Mesenchymal stem cell (in vitro differentiated cells and primary cell): ENCODE measurements at regions not wholly inside any gene's neighbourhood (a gene's known extent, or its start where the extent isn't known, plus 50 kb on each side); places are given as distances from the start of the nearest gene placed in this dataset.
"Not testable (repeated sequence)": the region's sequence is repeated elsewhere in the genome, so short reads cannot be mapped to it uniquely, and the experiment has no call there.

ENCODE experiments used
- DNase-seq: peaks from one replicate; pipeline ENCODE4 v3.0.0-alpha.2; 2013
- H2AFZ ChIP-seq: one replicate; pipeline ENCODE4 v1.6.1; 2013; ENCODE audit warnings: low read depth, mild to moderate bottlenecking, control low read depth, inconsistent platforms, low read length, moderate library complexity
- H2AK5ac ChIP-seq: 2 replicates; pipeline ENCODE4 v1.6.1; 2013; ENCODE audit warnings: low read length, moderate library complexity, mild to moderate bottlenecking, inconsistent platforms; ENCODE audit not compliant: severe bottlenecking
- H2BK120ac ChIP-seq: one replicate; pipeline ENCODE4 v1.6.1; 2013; ENCODE audit warnings: low read depth, mild to moderate bottlenecking, inconsistent platforms, low read length, moderate library complexity
- H2BK12ac ChIP-seq, 2 experiments: one replicate each; pipeline ENCODE4 v1.6.1; 2013; ENCODE audit warnings: inconsistent platforms in 2 of 2, low read length in 2 of 2, mild to moderate bottlenecking in 2 of 2, moderate library complexity in 2 of 2, control low read depth in 1 of 2
- H2BK15ac ChIP-seq: one replicate; pipeline ENCODE4 v1.6.1; 2013; ENCODE audit warnings: mild to moderate bottlenecking, low read depth, inconsistent platforms; ENCODE audit not compliant: poor library complexity, severe bottlenecking
- H2BK5ac ChIP-seq: 2 replicates; pipeline ENCODE4 v1.6.1; 2013; ENCODE audit warnings: low read depth, mild to moderate bottlenecking, low read length, control low read depth, inconsistent platforms; ENCODE audit not compliant: poor library complexity, severe bottlenecking
- H3K14ac ChIP-seq, 2 experiments: one replicate each; pipeline ENCODE4 v1.6.1; 2013; ENCODE audit warnings: inconsistent platforms in 2 of 2, low read length in 2 of 2, control low read depth in 1 of 2, mild to moderate bottlenecking in 1 of 2, moderate library complexity in 1 of 2
- H3K18ac ChIP-seq, 2 experiments: one replicate each; pipeline ENCODE4 v1.6.1; 2013; ENCODE audit warnings: inconsistent platforms in 2 of 2, low read length in 2 of 2, control low read depth in 1 of 2, low read depth in 1 of 2, mild to moderate bottlenecking in 1 of 2
- H3K23ac ChIP-seq, 2 experiments: one replicate each; pipeline ENCODE4 v1.6.1; 2013; ENCODE audit warnings: inconsistent platforms in 2 of 2, low read length in 2 of 2, mild to moderate bottlenecking in 2 of 2, moderate library complexity in 2 of 2, control low read depth in 1 of 2
- H3K27ac ChIP-seq: 2 replicates; pipeline ENCODE4 v1.5.1; 2013; ENCODE audit warnings: mild to moderate bottlenecking, moderate library complexity, low read length, control low read depth, inconsistent platforms; ENCODE audit not compliant: poor library complexity, severe bottlenecking
- H3K27me3 ChIP-seq, 2 experiments: 2 replicates each; pipeline versions ENCODE4 v1.6.1 to v1.7.0; 2013; ENCODE audit warnings: low read length in 2 of 2, mild to moderate bottlenecking in 2 of 2, moderate library complexity in 2 of 2, control low read depth in 1 of 2, inconsistent platforms in 1 of 2; ENCODE audit not compliant: control insufficient read depth in 1 of 2, insufficient read depth in 1 of 2
- H3K36me3 ChIP-seq, 2 experiments: 2 replicates each; pipeline versions ENCODE4 v1.6.1 to v1.7.0; 2013; ENCODE audit warnings: low read length in 2 of 2, control low read depth in 1 of 2, inconsistent platforms in 1 of 2, low read depth in 1 of 2, mild to moderate bottlenecking in 1 of 2; ENCODE audit not compliant: insufficient read depth in 2 of 2, control insufficient read depth in 1 of 2
- H3K4ac ChIP-seq, 2 experiments: one replicate each; pipeline ENCODE4 v1.6.1; 2013; ENCODE audit warnings: inconsistent platforms in 2 of 2, low read length in 2 of 2, mild to moderate bottlenecking in 2 of 2, moderate library complexity in 2 of 2, control low read depth in 1 of 2, low read depth in 1 of 2
- H3K4me1 ChIP-seq: 2 replicates; pipeline ENCODE4 v1.6.1; 2013; ENCODE audit warnings: low read depth, low read length, control low read depth; ENCODE audit not compliant: control insufficient read depth, insufficient read depth
- H3K4me2 ChIP-seq: 2 replicates; pipeline ENCODE4 v1.6.1; 2013; ENCODE audit warnings: low read length, mild to moderate bottlenecking, inconsistent platforms; ENCODE audit not compliant: poor library complexity, severe bottlenecking
- H3K4me3 ChIP-seq, 2 experiments: 2 replicates each; pipeline versions ENCODE4 v1.5.1 to v1.7.0; 2013; ENCODE audit warnings: low read length in 2 of 2, mild to moderate bottlenecking in 2 of 2, control low read depth in 1 of 2, low read depth in 1 of 2; ENCODE audit not compliant: insufficient read depth in 1 of 2
- H3K79me1 ChIP-seq: replicated peaks from 2 replicates; pipeline ENCODE4 v1.6.1; 2013; ENCODE audit warnings: mild to moderate bottlenecking, control low read depth, low read length, inconsistent platforms; ENCODE audit not compliant: poor library complexity, severe bottlenecking
- H3K9ac ChIP-seq: 2 replicates; pipeline ENCODE4 v1.7.0; 2013; ENCODE audit warnings: mild to moderate bottlenecking, low read length, moderate library complexity
- H3K9me3 ChIP-seq: 2 replicates; pipeline ENCODE4 v1.7.0; 2013; ENCODE audit warnings: mild to moderate bottlenecking, low read length; ENCODE audit not compliant: control insufficient read depth
- H4K8ac ChIP-seq: one replicate; pipeline ENCODE4 v1.6.1; 2013; ENCODE audit warnings: inconsistent platforms, mild to moderate bottlenecking, low read length, moderate library complexity
- H4K91ac ChIP-seq: one replicate; pipeline ENCODE4 v1.6.1; 2013; ENCODE audit warnings: mild to moderate bottlenecking, low read length, inconsistent platforms
- WGBS: methylation state at CpG from one replicate; pipeline ENCODE4 v1.1.7; 2013; ENCODE audit warnings: mixed read lengths; 5-methylcytosine and 5-hydroxymethylcytosine counted together

GRCh38 chr6:28008053-28008452 is 51.0 kb downstream of the OR2B6 start:
- no peak overlapping the region for H3K27ac ChIP-seq
- no peak overlapping the region for H2AK5ac ChIP-seq
- H3K4ac ChIP-seq = no peak overlapping the region
- H3K4me2 ChIP-seq = no peak overlapping the region
- no peak overlapping the region for H2BK15ac ChIP-seq
- no peak overlapping the region for H2BK120ac ChIP-seq
- H3K79me1 ChIP-seq = no peaks in the 10 kb centered on the region
- no peaks in the 10 kb centered on the region for H3K36me3 ChIP-seq
- no peaks in the 10 kb centered on the region for H3K27me3 ChIP-seq
- WGBS = 60% methylated on average over 1 of the region's 2 CpGs
- no peak overlapping the region for H4K91ac ChIP-seq
- H3K9ac ChIP-seq = no peak overlapping the region
- H3K4me3 ChIP-seq = no peak overlapping the region
- no peak overlapping the region for H2AFZ ChIP-seq
- no peak overlapping the region for H2BK5ac ChIP-seq
- no peaks in the 10 kb centered on the region for H3K4me1 ChIP-seq
- no peak overlapping the region for H4K8ac ChIP-seq
- no peak overlapping the region for H3K18ac ChIP-seq
- no peak overlapping the region for H3K23ac ChIP-seq
- no peak overlapping the region for H3K14ac ChIP-seq
- H3K9me3 ChIP-seq = peaks cover 4% of the 10 kb centered on the region
- no peak overlapping the region for H2BK12ac ChIP-seq
- no peak for DNase-seq

GRCh38 chr6:28010526-28010925 is 53.5 kb downstream of the OR2B6 start:
- Histone ChIP-seq H2AK5ac (no peak overlapping the region), H3K23ac (no peak overlapping the region), H3K14ac (no peak overlapping the region), H2BK5ac (no peak overlapping the region), H3K18ac (no peak overlapping the region), H3K4me3 (no peak overlapping the region), H2BK15ac (no peak overlapping the region), H3K27me3 (no peaks in the 10 kb centered on the region), H3K9ac (no peak overlapping the region), H3K9me3 (peaks cover 4% of the 10 kb centered on the region), H3K27ac (no peak overlapping the region), H4K8ac (peak overlapping the region; percentile 24), H2AFZ (no peak overlapping the region), H3K4me2 (no peak overlapping the region), H3K4me1 (no peaks in the 10 kb centered on the region), H4K91ac (no peak overlapping the region), H3K4ac (no peak overlapping the region), H3K36me3 (no peaks in the 10 kb centered on the region), H2BK120ac (no peak overlapping the region), H3K79me1 (no peaks in the 10 kb centered on the region), H2BK12ac (no peak overlapping the region)
- WGBS = 78% methylated on average over 6 of the region's 6 CpGs
- DNase-seq = no peak

- Histone ChIP-seq H2BK120ac (no peak overlapping the region), H2BK5ac (no peak overlapping the region), H3K36me3 (no peaks in the 10 kb centered on the region), H3K9me3 (peaks cover 4% of the 10 kb centered on the region), H2BK15ac (no peak overlapping the region), H3K27ac (no peak overlapping the region), H3K4me3 (no peak overlapping the region), H2AFZ (no peak overlapping the region), H3K79me1 (no peaks in the 10 kb centered on the region), H3K9ac (no peak overlapping the region), H3K4me1 (no peaks in the 10 kb centered on the region), H3K4me2 (no peak overlapping the region), H2AK5ac (no peak overlapping the region), H3K18ac (no peak overlapping the region), H3K14ac (no peak overlapping the region), H3K4ac (no peak overlapping the region), H2BK12ac (no peak overlapping the region), H4K91ac (no peak overlapping the region), H3K23ac (no peak overlapping the region), H4K8ac (no peak overlapping the region), H3K27me3 (peaks cover 0 to 7% of the 10 kb centered on the region in 2 experiments)
- 81% methylated on average over 8 of the region's 8 CpGs for WGBS
- no peak for DNase-seq
These were observed 54.7 kb downstream of the OR2B6 start for GRCh38 chr6:28011722-28012121.

GRCh38 chr6:28021011-28021410 is 59.4 kb upstream of the ZNF165 start:
- H3K4me3 ChIP-seq, H2BK15ac ChIP-seq, H3K36me3 ChIP-seq, H3K23ac ChIP-seq, H2AFZ ChIP-seq, H3K18ac ChIP-seq, H3K4ac ChIP-seq, H3K27ac ChIP-seq, H2BK120ac ChIP-seq, H3K9me3 ChIP-seq, H3K14ac ChIP-seq, H4K8ac ChIP-seq, H3K4me2 ChIP-seq, H3K79me1 ChIP-seq, H2BK12ac ChIP-seq, H2AK5ac ChIP-seq, H3K9ac ChIP-seq, H3K4me1 ChIP-seq, H4K91ac ChIP-seq, DNase-seq, H2BK5ac ChIP-seq: not testable (repeated sequence)
- H3K27me3 ChIP-seq = peaks cover 6 to 11% of the 10 kb centered on the region in 2 experiments
- WGBS = 94% methylated on average over 12 of the region's 12 CpGs
